ENCODE measurements at regions not wholly inside any gene's neighbourhood (a gene's known extent, or its start where the extent isn't known, plus 50 kb on each side); places are given as distances from the start of the nearest gene placed in this dataset.
"Not testable (repeated sequence)": the region's sequence is repeated elsewhere in the genome, so short reads cannot be mapped to it uniquely, and the experiment has no call there.

GRCh38 chr6:21753241-21754108 is 159.9 kb downstream of the SOX4 start:
- TF ChIP-seq EZH2phosphoT487 (IDR thresholded peaks at IDR 0.05; ENCODE audit: borderline replicate concordance, low read depth, low read length) = no peak
- Histone ChIP-seq H3K4me2 (ENCODE audit: low read length) (no peak overlapping the region), H2AFZ (ENCODE audit: low read length) (no peak overlapping the region), H3K4me1 (ENCODE audit: insufficient read depth, low read length, poor library complexity, severe bottlenecking) (no peaks in the 10 kb centered on the region), H3K4me3 (ENCODE audit: low read depth, low read length, poor library complexity, severe bottlenecking) (no peak overlapping the region), H4K20me1 (ENCODE audit: insufficient read depth, low read length) (no peaks in the 10 kb centered on the region), H3K27ac (ENCODE audit: low read depth, low read length, poor library complexity, severe bottlenecking) (no peak overlapping the region), H3K9me3 (ENCODE audit: low read length) (no peaks in the 10 kb centered on the region), H3K36me3 (ENCODE audit: insufficient read depth, low read length) (no peaks in the 10 kb centered on the region), H3K79me2 (ENCODE audit: insufficient read depth, low read depth, low read length) (no peaks in the 10 kb centered on the region), H3K9me2 (ENCODE audit: insufficient read depth, low read length) (no peaks in the 10 kb centered on the region)
- intact Hi-C loops (cut with micrococcal nuclease; ENCODE audit: unreplicated experiment) = no loop called here
- ChIA-PET CTCF (ENCODE audit: unreplicated experiment) (no interaction called here), POLR2A (interaction anchor here (0.6 to 0.7 kb wide), 3 partner anchors 53 to 378 kb away, joined by 6 to 7 read pairs (median 6); no protein-coding TSS in a partner anchor)
- BruUV-seq (replicated peaks) = no TSS peak
- no peak for DNase-seq (ENCODE audit: low spot score)

- no peak overlapping the region for H3K27ac ChIP-seq (ENCODE audit: low read depth, low read length, poor library complexity, severe bottlenecking)
- no peaks in the 10 kb centered on the region for H3K9me2 ChIP-seq (ENCODE audit: insufficient read depth, low read length)
- ChIA-PET POLR2A (no interaction called here), CTCF (ENCODE audit: unreplicated experiment) (no interaction called here)
- H4K20me1 ChIP-seq (ENCODE audit: insufficient read depth, low read length) = no peaks in the 10 kb centered on the region
- no peak overlapping the region for H3K4me3 ChIP-seq (ENCODE audit: low read depth, low read length, poor library complexity, severe bottlenecking)
- no TSS peak for BruUV-seq (replicated peaks)
- no peaks in the 10 kb centered on the region for H3K4me1 ChIP-seq (ENCODE audit: insufficient read depth, low read length, poor library complexity, severe bottlenecking)
- no peak overlapping the region for H2AFZ ChIP-seq (ENCODE audit: low read length)
- no peaks in the 10 kb centered on the region for H3K9me3 ChIP-seq (ENCODE audit: low read length)
- TF ChIP-seq EZH2phosphoT487 (IDR thresholded peaks at IDR 0.05; ENCODE audit: borderline replicate concordance, low read depth, low read length) (no peak), CTCF (conservative IDR thresholded peaks at IDR 0.05; ENCODE audit: low read length) (no peak)
- DNase-seq (ENCODE audit: low spot score) = no peak
- no peaks in the 10 kb centered on the region for H3K79me2 ChIP-seq (ENCODE audit: insufficient read depth, low read depth, low read length)
- H3K4me2 ChIP-seq (ENCODE audit: low read length) = no peak overlapping the region
- intact Hi-C loops (cut with micrococcal nuclease; ENCODE audit: unreplicated experiment) = no loop called here
- H3K36me3 ChIP-seq (ENCODE audit: insufficient read depth, low read length) = no peaks in the 10 kb centered on the region
These were observed 161.3 kb downstream of the SOX4 start for GRCh38 chr6:21754891-21755290.

GRCh38 chr6:21756487-21756886 is 162.9 kb downstream of the SOX4 start:
- POLR2A ChIA-PET = no interaction called here
- Histone ChIP-seq H4K20me1 (ENCODE audit: insufficient read depth, low read length) (no peaks in the 10 kb centered on the region), H3K9me2 (ENCODE audit: insufficient read depth, low read length) (no peaks in the 10 kb centered on the region), H2AFZ (ENCODE audit: low read length) (no peak overlapping the region), H3K4me2 (ENCODE audit: low read length) (no peak overlapping the region), H3K36me3 (ENCODE audit: insufficient read depth, low read length) (no peaks in the 10 kb centered on the region), H3K4me3 (ENCODE audit: low read depth, low read length, poor library complexity, severe bottlenecking) (no peak overlapping the region), H3K27ac (ENCODE audit: low read depth, low read length, poor library complexity, severe bottlenecking) (no peak overlapping the region), H3K79me2 (ENCODE audit: insufficient read depth, low read depth, low read length) (no peaks in the 10 kb centered on the region), H3K9me3 (ENCODE audit: low read length) (no peaks in the 10 kb centered on the region), H3K4me1 (ENCODE audit: insufficient read depth, low read length, poor library complexity, severe bottlenecking) (no peaks in the 10 kb centered on the region)
- TF ChIP-seq CTCF (conservative IDR thresholded peaks at IDR 0.05; ENCODE audit: low read length) (no peak), EZH2phosphoT487 (IDR thresholded peaks at IDR 0.05; ENCODE audit: borderline replicate concordance, low read depth, low read length) (no peak)
- DNase-seq (ENCODE audit: low spot score) = no peak
- intact Hi-C loops (cut with micrococcal nuclease; ENCODE audit: unreplicated experiment) = no loop called here
- CTCF ChIA-PET (ENCODE audit: unreplicated experiment) = no interaction called here
- no TSS peak for BruUV-seq (replicated peaks)

- not testable (repeated sequence) for BruUV-seq (replicated peaks); H3K9me2 ChIP-seq (ENCODE audit: insufficient read depth, low read length); H4K20me1 ChIP-seq (ENCODE audit: insufficient read depth, low read length)
These were observed 163.8 kb downstream of the SOX4 start for GRCh38 chr6:21757392-21757791.

More at GRCh38 chr6:21757392-21757791, 163.8 kb downstream of the SOX4 start:
- H3K4me2 ChIP-seq (ENCODE audit: low read length); H3K4me3 ChIP-seq (ENCODE audit: low read depth, low read length, poor library complexity, severe bottlenecking); CTCF ChIA-PET (ENCODE audit: unreplicated experiment); H2AFZ ChIP-seq (ENCODE audit: low read length); H3K27ac ChIP-seq (ENCODE audit: low read depth, low read length, poor library complexity, severe bottlenecking); H3K79me2 ChIP-seq (ENCODE audit: insufficient read depth, low read depth, low read length); H3K36me3 ChIP-seq (ENCODE audit: insufficient read depth, low read length); intact Hi-C loops (cut with micrococcal nuclease; ENCODE audit: unreplicated experiment); DNase-seq (ENCODE audit: low spot score); H3K9me3 ChIP-seq (ENCODE audit: low read length); H3K4me1 ChIP-seq (ENCODE audit: insufficient read depth, low read length, poor library complexity, severe bottlenecking): not testable (repeated sequence)
- POLR2A ChIA-PET = interaction anchor here (1.4 kb wide), 1 partner anchor 10 kb away, joined by 3 read pairs; no protein-coding TSS in a partner anchor
